ENCODE measurements at regions not wholly inside any gene's neighbourhood (a gene's known extent, or its start where the extent isn't known, plus 50 kb on each side); places are given as distances from the start of the nearest gene placed in this dataset.

DNA sequence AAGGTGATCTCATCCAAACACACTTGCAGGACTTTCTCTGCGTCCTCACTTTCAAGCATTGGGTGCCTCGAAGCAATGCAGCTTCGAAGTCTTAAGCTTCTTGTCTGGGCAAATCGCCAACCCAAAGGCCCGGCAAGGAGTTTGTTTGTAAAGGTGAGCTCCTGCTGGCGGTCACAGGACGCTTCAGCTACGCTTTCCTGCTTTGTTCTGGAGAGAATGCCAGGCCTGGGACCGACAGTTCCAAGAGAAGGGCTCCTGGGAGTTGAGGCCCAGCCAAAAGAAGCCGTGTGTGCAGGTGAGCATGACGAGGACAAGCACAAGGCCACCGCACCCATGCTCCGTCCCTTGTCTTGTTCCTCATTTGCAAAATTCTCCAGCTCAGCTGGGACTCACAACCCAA lies 106.6 kb upstream of the DOCK1 start:
- Histone ChIP-seq H3K4me3 (ENCODE audit: low read depth, low read length) (no peak overlapping the region), H3K4me1 (ENCODE audit: control insufficient read depth, insufficient read depth, low read length) (no peaks in the 10 kb centered on the region), H3K36me3 (ENCODE audit: control insufficient read depth in 2 of 2, insufficient read depth in 1 of 2, low read length in 2 of 2) (no peaks in the 10 kb centered on the region), H3K9me3 (ENCODE audit: control insufficient read depth, insufficient read depth, low read depth, low read length) (no peaks in the 10 kb centered on the region), H3K27ac (ENCODE audit: extremely low read depth, low read depth, low read length) (no peak overlapping the region)
- ChIA-PET CTCF (no interaction called here), POLR2A (no interaction called here)
- TF ChIP-seq ZNF747 (tag by site-specific recombination; IDR thresholded peaks at IDR 0.05) (no peak), HOXC10 (CRISPR knock-in tag; IDR thresholded peaks at IDR 0.05) (no peak), OSR2 (tag by site-specific recombination; IDR thresholded peaks at IDR 0.05) (no peak), SALL2 (tag by site-specific recombination; IDR thresholded peaks at IDR 0.05; ENCODE audit: borderline replicate concordance) (no peak), GLI2 (tag by site-specific recombination; IDR thresholded peaks at IDR 0.05; ENCODE audit: borderline replicate concordance, low read depth) (no peak), ZBTB21 (tag by site-specific recombination; IDR thresholded peaks at IDR 0.05) (no peak), ZNF571 (tag by site-specific recombination; IDR thresholded peaks at IDR 0.05) (no peak), ZNF423 (tag by site-specific recombination; IDR thresholded peaks at IDR 0.05) (no peak), ZNF274 (IDR thresholded peaks at IDR 0.05; ENCODE audit: low read length) (no peak), ZNF274 (tag by site-specific recombination; IDR thresholded peaks at IDR 0.05; ENCODE audit: borderline replicate concordance) (no peak), RBAK (tag by site-specific recombination; IDR thresholded peaks at IDR 0.05) (no peak), ZBTB1 (tag by site-specific recombination; IDR thresholded peaks at IDR 0.05) (no peak), ZNF24 (tag by site-specific recombination; IDR thresholded peaks at IDR 0.05) (no peak), ZNF768 (tag by site-specific recombination; IDR thresholded peaks at IDR 0.05) (no peak), ZNF555 (tag by site-specific recombination; conservative IDR thresholded peaks at IDR 0.05) (no peak), ZNF266 (tag by site-specific recombination; IDR thresholded peaks at IDR 0.05; ENCODE audit: low read depth) (no peak), GLIS1 (tag by site-specific recombination; IDR thresholded peaks at IDR 0.05) (no peak), ZNF350 (tag by site-specific recombination; IDR thresholded peaks at IDR 0.05) (no peak)
- TF ChIP-seq, protein P1, sequence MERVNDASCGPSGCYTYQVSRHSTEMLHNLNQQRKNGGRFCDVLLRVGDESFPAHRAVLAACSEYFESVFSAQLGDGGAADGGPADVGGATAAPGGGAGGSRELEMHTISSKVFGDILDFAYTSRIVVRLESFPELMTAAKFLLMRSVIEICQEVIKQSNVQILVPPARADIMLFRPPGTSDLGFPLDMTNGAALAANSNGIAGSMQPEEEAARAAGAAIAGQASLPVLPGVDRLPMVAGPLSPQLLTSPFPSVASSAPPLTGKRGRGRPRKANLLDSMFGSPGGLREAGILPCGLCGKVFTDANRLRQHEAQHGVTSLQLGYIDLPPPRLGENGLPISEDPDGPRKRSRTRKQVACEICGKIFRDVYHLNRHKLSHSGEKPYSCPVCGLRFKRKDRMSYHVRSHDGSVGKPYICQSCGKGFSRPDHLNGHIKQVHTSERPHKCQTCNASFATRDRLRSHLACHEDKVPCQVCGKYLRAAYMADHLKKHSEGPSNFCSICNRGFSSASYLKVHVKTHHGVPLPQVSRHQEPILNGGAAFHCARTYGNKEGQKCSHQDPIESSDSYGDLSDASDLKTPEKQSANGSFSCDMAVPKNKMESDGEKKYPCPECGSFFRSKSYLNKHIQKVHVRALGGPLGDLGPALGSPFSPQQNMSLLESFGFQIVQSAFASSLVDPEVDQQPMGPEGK (tag by site-specific recombination; IDR thresholded peaks at IDR 0.05): no peak

DNA sequence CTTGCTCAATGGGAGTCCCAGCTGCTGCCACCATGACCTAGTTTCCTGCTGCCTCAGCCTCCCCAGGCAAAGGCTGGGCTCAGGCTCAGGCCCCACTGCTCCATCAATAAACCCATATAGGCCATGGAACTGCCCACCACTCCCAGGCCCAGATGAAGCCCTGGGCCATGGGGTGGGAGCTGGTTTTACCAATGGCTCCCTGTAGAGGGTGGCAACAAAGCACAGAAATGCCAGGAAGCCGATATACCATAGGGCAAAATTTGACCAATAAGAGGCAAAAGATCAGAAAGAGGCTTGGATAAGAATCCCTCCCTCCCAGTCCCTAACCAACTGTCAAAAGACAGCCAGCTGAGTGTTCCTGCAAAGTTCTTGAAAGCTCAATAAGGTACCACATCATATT lies 101.8 kb upstream of the DOCK1 start:
- H3K36me3 ChIP-seq (ENCODE audit: control insufficient read depth in 2 of 2, insufficient read depth in 1 of 2, low read length in 2 of 2): no peaks in the 10 kb centered on the region
- no peak overlapping the region for H3K27ac ChIP-seq (ENCODE audit: extremely low read depth, low read depth, low read length)
- no peaks in the 10 kb centered on the region for H3K9me3 ChIP-seq (ENCODE audit: control insufficient read depth, insufficient read depth, low read depth, low read length)
- ChIA-PET POLR2A (no interaction called here), CTCF (no interaction called here)
- H3K4me1 ChIP-seq (ENCODE audit: control insufficient read depth, insufficient read depth, low read length): no peaks in the 10 kb centered on the region
- no peak overlapping the region for H3K4me3 ChIP-seq (ENCODE audit: low read depth, low read length)
- no peak for TF ChIP-seq SP7 (tag by site-specific recombination; IDR thresholded peaks at IDR 0.05)
- no peak for TF ChIP-seq ZSCAN30 (tag by site-specific recombination; IDR thresholded peaks at IDR 0.05)
- no peak for TF ChIP-seq ZNF335 (tag by site-specific recombination; conservative IDR thresholded peaks at IDR 0.05)
- TF ChIP-seq, protein P2, sequence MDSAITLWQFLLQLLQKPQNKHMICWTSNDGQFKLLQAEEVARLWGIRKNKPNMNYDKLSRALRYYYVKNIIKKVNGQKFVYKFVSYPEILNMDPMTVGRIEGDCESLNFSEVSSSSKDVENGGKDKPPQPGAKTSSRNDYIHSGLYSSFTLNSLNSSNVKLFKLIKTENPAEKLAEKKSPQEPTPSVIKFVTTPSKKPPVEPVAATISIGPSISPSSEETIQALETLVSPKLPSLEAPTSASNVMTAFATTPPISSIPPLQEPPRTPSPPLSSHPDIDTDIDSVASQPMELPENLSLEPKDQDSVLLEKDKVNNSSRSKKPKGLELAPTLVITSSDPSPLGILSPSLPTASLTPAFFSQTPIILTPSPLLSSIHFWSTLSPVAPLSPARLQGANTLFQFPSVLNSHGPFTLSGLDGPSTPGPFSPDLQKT (IDR thresholded peaks at IDR 0.05; ENCODE audit: borderline replicate concordance, low read depth, low read length): no peak
- TF ChIP-seq, protein P3, sequence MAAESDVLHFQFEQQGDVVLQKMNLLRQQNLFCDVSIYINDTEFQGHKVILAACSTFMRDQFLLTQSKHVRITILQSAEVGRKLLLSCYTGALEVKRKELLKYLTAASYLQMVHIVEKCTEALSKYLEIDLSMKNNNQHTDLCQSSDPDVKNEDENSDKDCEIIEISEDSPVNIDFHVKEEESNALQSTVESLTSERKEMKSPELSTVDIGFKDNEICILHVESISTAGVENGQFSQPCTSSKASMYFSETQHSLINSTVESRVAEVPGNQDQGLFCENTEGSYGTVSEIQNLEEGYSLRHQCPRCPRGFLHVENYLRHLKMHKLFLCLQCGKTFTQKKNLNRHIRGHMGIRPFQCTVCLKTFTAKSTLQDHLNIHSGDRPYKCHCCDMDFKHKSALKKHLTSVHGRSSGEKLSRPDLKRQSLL (tag by site-specific recombination; IDR thresholded peaks at IDR 0.05): no peak
- TF ChIP-seq ZNF585B (tag by site-specific recombination; IDR thresholded peaks at IDR 0.05): no peak
- no peak for TF ChIP-seq ZNF707 (tag by site-specific recombination; IDR thresholded peaks at IDR 0.05)
- no peak for TF ChIP-seq ZFP69B (tag by site-specific recombination; IDR thresholded peaks at IDR 0.05)
- TF ChIP-seq ZNF747 (tag by site-specific recombination; IDR thresholded peaks at IDR 0.05): no peak
- TF ChIP-seq ZNF701 (tag by site-specific recombination; IDR thresholded peaks at IDR 0.05): no peak
- TF ChIP-seq ZNF248 (tag by site-specific recombination; IDR thresholded peaks at IDR 0.05): no peak
- no peak for TF ChIP-seq PRDM1 (tag by site-specific recombination; IDR thresholded peaks at IDR 0.05)
- no peak for TF ChIP-seq SP2 (tag by site-specific recombination; IDR thresholded peaks at IDR 0.05)
- TF ChIP-seq, protein P4, sequence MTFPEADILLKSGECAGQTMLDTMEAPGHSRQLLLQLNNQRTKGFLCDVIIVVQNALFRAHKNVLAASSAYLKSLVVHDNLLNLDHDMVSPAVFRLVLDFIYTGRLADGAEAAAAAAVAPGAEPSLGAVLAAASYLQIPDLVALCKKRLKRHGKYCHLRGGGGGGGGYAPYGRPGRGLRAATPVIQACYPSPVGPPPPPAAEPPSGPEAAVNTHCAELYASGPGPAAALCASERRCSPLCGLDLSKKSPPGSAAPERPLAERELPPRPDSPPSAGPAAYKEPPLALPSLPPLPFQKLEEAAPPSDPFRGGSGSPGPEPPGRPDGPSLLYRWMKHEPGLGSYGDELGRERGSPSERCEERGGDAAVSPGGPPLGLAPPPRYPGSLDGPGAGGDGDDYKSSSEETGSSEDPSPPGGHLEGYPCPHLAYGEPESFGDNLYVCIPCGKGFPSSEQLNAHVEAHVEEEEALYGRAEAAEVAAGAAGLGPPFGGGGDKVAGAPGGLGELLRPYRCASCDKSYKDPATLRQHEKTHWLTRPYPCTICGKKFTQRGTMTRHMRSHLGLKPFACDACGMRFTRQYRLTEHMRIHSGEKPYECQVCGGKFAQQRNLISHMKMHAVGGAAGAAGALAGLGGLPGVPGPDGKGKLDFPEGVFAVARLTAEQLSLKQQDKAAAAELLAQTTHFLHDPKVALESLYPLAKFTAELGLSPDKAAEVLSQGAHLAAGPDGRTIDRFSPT (tag by site-specific recombination; IDR thresholded peaks at IDR 0.05): no peak
